ENCODE measurements at regions not wholly inside any gene's neighbourhood (a gene's known extent, or its start where the extent isn't known, plus 50 kb on each side); places are given as distances from the start of the nearest gene placed in this dataset.

GRCh38 chr13:39918620-39919236 is 263.3 kb downstream of the COG6 start:
- TF ChIP-seq POLR2A (IDR thresholded peaks at IDR 0.05), result no peak
- TF ChIP-seq, protein P1, sequence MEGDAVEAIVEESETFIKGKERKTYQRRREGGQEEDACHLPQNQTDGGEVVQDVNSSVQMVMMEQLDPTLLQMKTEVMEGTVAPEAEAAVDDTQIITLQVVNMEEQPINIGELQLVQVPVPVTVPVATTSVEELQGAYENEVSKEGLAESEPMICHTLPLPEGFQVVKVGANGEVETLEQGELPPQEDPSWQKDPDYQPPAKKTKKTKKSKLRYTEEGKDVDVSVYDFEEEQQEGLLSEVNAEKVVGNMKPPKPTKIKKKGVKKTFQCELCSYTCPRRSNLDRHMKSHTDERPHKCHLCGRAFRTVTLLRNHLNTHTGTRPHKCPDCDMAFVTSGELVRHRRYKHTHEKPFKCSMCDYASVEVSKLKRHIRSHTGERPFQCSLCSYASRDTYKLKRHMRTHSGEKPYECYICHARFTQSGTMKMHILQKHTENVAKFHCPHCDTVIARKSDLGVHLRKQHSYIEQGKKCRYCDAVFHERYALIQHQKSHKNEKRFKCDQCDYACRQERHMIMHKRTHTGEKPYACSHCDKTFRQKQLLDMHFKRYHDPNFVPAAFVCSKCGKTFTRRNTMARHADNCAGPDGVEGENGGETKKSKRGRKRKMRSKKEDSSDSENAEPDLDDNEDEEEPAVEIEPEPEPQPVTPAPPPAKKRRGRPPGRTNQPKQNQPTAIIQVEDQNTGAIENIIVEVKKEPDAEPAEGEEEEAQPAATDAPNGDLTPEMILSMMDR (IDR thresholded peaks at IDR 0.05), result no peak
- Histone ChIP-seq H3K4me3 (no peak overlapping the region), H3K27ac (no peak overlapping the region), H3K27me3 (no peaks in the 10 kb centered on the region), H3K4me1 (no peaks in the 10 kb centered on the region), H3K9me3 (no peaks in the 10 kb centered on the region), H3K36me3 (no peaks in the 10 kb centered on the region)
- no peak for DNase-seq

- DNase-seq, result no peak
- no peaks in the 10 kb centered on the region for H3K36me3 ChIP-seq
- no peaks in the 10 kb centered on the region for H3K4me1 ChIP-seq
- TF ChIP-seq, protein P1 (IDR thresholded peaks at IDR 0.05), result no peak
- TF ChIP-seq POLR2A (IDR thresholded peaks at IDR 0.05), result no peak
- no peak overlapping the region for H3K27ac ChIP-seq
- no peaks in the 10 kb centered on the region for H3K9me3 ChIP-seq
- H3K27me3 ChIP-seq, result no peaks in the 10 kb centered on the region
- H3K4me3 ChIP-seq, result no peak overlapping the region
Measured at GRCh38 chr13:39920613-39921012, 265.2 kb downstream of the COG6 start.

GRCh38 chr13:39926345-39926744 is 270.9 kb downstream of the COG6 start:
- Histone ChIP-seq H3K27ac (no peak overlapping the region), H3K4me1 (no peaks in the 10 kb centered on the region), H3K27me3 (no peaks in the 10 kb centered on the region), H3K36me3 (no peaks in the 10 kb centered on the region), H3K4me3 (no peak overlapping the region), H3K9me3 (no peaks in the 10 kb centered on the region)
- no peak for DNase-seq
- TF ChIP-seq, protein P1 (IDR thresholded peaks at IDR 0.05), result no peak
- TF ChIP-seq POLR2A (IDR thresholded peaks at IDR 0.05), result no peak

DNA sequence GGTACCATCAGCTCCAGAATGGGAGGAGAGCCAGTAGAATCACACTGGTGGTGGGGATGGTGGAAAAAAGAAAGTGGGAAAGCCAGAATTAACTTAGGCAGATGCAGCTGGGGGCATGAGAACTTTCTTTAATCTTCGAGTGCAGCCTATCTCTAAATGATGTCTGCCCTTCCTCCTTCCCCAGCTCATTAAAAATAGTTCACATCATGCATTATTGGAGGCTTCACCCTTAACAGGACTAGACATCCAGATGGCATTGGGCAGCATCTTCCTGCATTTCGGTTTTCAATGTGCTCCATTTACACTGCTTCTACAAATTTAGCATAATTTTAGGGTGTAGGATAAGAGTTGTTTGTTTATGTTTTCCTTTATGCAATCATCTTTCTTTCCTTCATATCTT is 272.8 kb downstream of the COG6 start:
- H3K27ac ChIP-seq, result no peak overlapping the region
- H3K36me3 ChIP-seq, result no peaks in the 10 kb centered on the region
- TF ChIP-seq, protein P1 (IDR thresholded peaks at IDR 0.05), result no peak
- TF ChIP-seq POLR2A (IDR thresholded peaks at IDR 0.05), result no peak
- no peak overlapping the region for H3K4me3 ChIP-seq
- no peak for DNase-seq
- H3K4me1 ChIP-seq, result no peaks in the 10 kb centered on the region
- H3K27me3 ChIP-seq, result no peaks in the 10 kb centered on the region
- H3K9me3 ChIP-seq, result no peaks in the 10 kb centered on the region

GRCh38 chr13:39929583-39929982 is 274.1 kb downstream of the COG6 start:
- TF ChIP-seq POLR2A (IDR thresholded peaks at IDR 0.05), result no peak
- TF ChIP-seq, protein P1 (IDR thresholded peaks at IDR 0.05), result no peak
- no peak for DNase-seq
- H3K27me3 ChIP-seq, result no peaks in the 10 kb centered on the region
- H3K36me3 ChIP-seq, result no peaks in the 10 kb centered on the region
- H3K9me3 ChIP-seq, result no peaks in the 10 kb centered on the region
- H3K27ac ChIP-seq, result no peak overlapping the region
- no peak overlapping the region for H3K4me3 ChIP-seq
- no peaks in the 10 kb centered on the region for H3K4me1 ChIP-seq

GRCh38 chr13:39930060-39930459 is 274.6 kb downstream of the COG6 start:
- H3K36me3 ChIP-seq, result no peaks in the 10 kb centered on the region
- H3K4me1 ChIP-seq, result no peaks in the 10 kb centered on the region
- no peak for DNase-seq
- H3K27ac ChIP-seq, result no peak overlapping the region
- no peaks in the 10 kb centered on the region for H3K27me3 ChIP-seq
- no peaks in the 10 kb centered on the region for H3K9me3 ChIP-seq
- no peak overlapping the region for H3K4me3 ChIP-seq
- no peak for TF ChIP-seq POLR2A (IDR thresholded peaks at IDR 0.05)
- TF ChIP-seq, protein P1 (IDR thresholded peaks at IDR 0.05), result no peak

Measured in Peyer's patch (tissue), 4 donors.